WTC11 (cell line): ENCODE measurements at regions not wholly inside any gene's neighbourhood (a gene's known extent, or its start where the extent isn't known, plus 50 kb on each side); places are given as distances from the start of the nearest gene placed in this dataset.

Experiments
- CTCF ChIP-seq: fragments of 200-600 bp; IDR thresholded peaks from 2 replicates; pipeline ENCODE4 v1.8.0; 2022; ENCODE audit warnings: antibody characterized with exemption
- PREB ChIP-seq: sonication (generic); formaldehyde crosslinking; IDR thresholded peaks from 2 replicates; pipeline ENCODE4 v1.8.1; 2022; ENCODE audit warnings: mild to moderate bottlenecking, missing genetic modification reagents, moderate library complexity, borderline replicate concordance

GRCh38 chr21:38924954-38925353 is 119.2 kb downstream of the ETS2 start:
- TF ChIP-seq CTCF: no peak
- no peak for TF ChIP-seq PREB (CRISPR knock-in tag)
